Choroid plexus epithelial cell (primary cell): ENCODE measurements at regions not wholly inside any gene's neighbourhood (a gene's known extent, or its start where the extent isn't known, plus 50 kb on each side); places are given as distances from the start of the nearest gene placed in this dataset.

Source experiments
- DNase-seq: peaks from one replicate; pipeline ENCODE4 v3.0.0-alpha.2; 2010; ENCODE audit warnings: low read depth
- H3K4me3 ChIP-seq: 2 replicates; pipeline ENCODE4 v1.5.1; 2011; ENCODE audit warnings: low read depth, mild to moderate bottlenecking, control low read depth, low read length, moderate library complexity
- TF ChIP-seq, protein P1 (sequence below): conservative IDR thresholded peaks from 2 replicates; pipeline ENCODE4 v1.5.1; 2011; ENCODE audit warnings: low read depth, mild to moderate bottlenecking, control low read depth, inconsistent platforms, low read length, moderate library complexity

GRCh38 chr7:140239653-140239935 is 62.8 kb upstream of the KDM7A start:
- no peak for DNase-seq
- no peak overlapping the region for H3K4me3 ChIP-seq
- TF ChIP-seq, protein P1, sequence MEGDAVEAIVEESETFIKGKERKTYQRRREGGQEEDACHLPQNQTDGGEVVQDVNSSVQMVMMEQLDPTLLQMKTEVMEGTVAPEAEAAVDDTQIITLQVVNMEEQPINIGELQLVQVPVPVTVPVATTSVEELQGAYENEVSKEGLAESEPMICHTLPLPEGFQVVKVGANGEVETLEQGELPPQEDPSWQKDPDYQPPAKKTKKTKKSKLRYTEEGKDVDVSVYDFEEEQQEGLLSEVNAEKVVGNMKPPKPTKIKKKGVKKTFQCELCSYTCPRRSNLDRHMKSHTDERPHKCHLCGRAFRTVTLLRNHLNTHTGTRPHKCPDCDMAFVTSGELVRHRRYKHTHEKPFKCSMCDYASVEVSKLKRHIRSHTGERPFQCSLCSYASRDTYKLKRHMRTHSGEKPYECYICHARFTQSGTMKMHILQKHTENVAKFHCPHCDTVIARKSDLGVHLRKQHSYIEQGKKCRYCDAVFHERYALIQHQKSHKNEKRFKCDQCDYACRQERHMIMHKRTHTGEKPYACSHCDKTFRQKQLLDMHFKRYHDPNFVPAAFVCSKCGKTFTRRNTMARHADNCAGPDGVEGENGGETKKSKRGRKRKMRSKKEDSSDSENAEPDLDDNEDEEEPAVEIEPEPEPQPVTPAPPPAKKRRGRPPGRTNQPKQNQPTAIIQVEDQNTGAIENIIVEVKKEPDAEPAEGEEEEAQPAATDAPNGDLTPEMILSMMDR: no peak

GRCh38 chr7:140238778-140239652 is 62.2 kb upstream of the KDM7A start:
- H3K4me3 ChIP-seq: no peak overlapping the region
- DNase-seq: no peak
- TF ChIP-seq, protein P1: no peak

DNA sequence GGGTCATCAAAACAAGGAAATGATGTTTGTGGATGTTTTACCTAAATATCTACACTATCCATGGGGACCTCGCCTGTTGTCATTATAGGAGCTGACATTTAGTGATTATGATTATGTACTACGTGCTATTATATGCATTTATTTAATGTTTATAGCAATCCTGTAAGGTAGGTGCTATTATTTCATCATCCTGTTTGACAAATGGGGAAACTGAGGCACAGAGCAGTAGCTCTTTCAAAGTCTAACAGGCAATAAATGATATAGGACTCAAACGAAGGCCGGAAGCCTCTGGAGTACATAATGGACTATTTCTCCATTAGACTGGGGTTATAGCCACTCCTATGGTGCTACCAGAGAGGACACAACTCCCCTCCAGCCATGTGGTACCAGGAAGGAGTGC is 60.6 kb upstream of the KDM7A start:
- TF ChIP-seq, protein P1: no peak

GRCh38 chr7:140236626-140237025 is 59.8 kb upstream of the KDM7A start:
- no peak for DNase-seq
- TF ChIP-seq, protein P1: no peak
- no peak overlapping the region for H3K4me3 ChIP-seq

More for the DNA sequence above, 60.6 kb upstream of the KDM7A start:
- no peak for DNase-seq
- no peak overlapping the region for H3K4me3 ChIP-seq

GRCh38 chr7:140235114-140235513 is 58.3 kb upstream of the KDM7A start:
- no peak for DNase-seq
- TF ChIP-seq, protein P1: no peak
- H3K4me3 ChIP-seq: no peak overlapping the region

- TF ChIP-seq, protein P1: no peak
- no peak overlapping the region for H3K4me3 ChIP-seq
- no peak for DNase-seq
Observed at GRCh38 chr7:140232957-140233917, 56.5 kb upstream of the KDM7A start.
